ENCODE measurements at regions not wholly inside any gene's neighbourhood (a gene's known extent, or its start where the extent isn't known, plus 50 kb on each side); places are given as distances from the start of the nearest gene placed in this dataset.

GRCh38 chr4:63049726-63050125 is 1359.5 kb downstream of the TECRL start:
- H3K4me3 Mint-ChIP-seq, result no peak overlapping the region
- H3K9me3 Mint-ChIP-seq, result no peaks in the 10 kb centered on the region
- no peaks in the 10 kb centered on the region for H3K27me3 Mint-ChIP-seq (ENCODE audit: low read depth)
- H3K36me3 Mint-ChIP-seq (ENCODE audit: low read depth), result no peaks in the 10 kb centered on the region
- TF ChIP-seq, protein P1, sequence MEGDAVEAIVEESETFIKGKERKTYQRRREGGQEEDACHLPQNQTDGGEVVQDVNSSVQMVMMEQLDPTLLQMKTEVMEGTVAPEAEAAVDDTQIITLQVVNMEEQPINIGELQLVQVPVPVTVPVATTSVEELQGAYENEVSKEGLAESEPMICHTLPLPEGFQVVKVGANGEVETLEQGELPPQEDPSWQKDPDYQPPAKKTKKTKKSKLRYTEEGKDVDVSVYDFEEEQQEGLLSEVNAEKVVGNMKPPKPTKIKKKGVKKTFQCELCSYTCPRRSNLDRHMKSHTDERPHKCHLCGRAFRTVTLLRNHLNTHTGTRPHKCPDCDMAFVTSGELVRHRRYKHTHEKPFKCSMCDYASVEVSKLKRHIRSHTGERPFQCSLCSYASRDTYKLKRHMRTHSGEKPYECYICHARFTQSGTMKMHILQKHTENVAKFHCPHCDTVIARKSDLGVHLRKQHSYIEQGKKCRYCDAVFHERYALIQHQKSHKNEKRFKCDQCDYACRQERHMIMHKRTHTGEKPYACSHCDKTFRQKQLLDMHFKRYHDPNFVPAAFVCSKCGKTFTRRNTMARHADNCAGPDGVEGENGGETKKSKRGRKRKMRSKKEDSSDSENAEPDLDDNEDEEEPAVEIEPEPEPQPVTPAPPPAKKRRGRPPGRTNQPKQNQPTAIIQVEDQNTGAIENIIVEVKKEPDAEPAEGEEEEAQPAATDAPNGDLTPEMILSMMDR (conservative IDR thresholded peaks at IDR 0.05), result no peak
- no peak overlapping the region for H3K27ac Mint-ChIP-seq (ENCODE audit: unreplicated experiment)
- H3K4me1 Mint-ChIP-seq, result no peaks in the 10 kb centered on the region
- DNase-seq (ENCODE audit: low read depth, low spot score), result no peak

GRCh38 chr4:63049278-63049677 is 1360.0 kb downstream of the TECRL start:
- no peaks in the 10 kb centered on the region for H3K9me3 Mint-ChIP-seq
- H3K36me3 Mint-ChIP-seq (ENCODE audit: low read depth), result no peaks in the 10 kb centered on the region
- TF ChIP-seq, protein P1 (conservative IDR thresholded peaks at IDR 0.05), result no peak
- no peak for DNase-seq (ENCODE audit: low read depth, low spot score)
- no peaks in the 10 kb centered on the region for H3K4me1 Mint-ChIP-seq
- no peaks in the 10 kb centered on the region for H3K27me3 Mint-ChIP-seq (ENCODE audit: low read depth)
- no peak overlapping the region for H3K4me3 Mint-ChIP-seq
- no peak overlapping the region for H3K27ac Mint-ChIP-seq (ENCODE audit: unreplicated experiment)

DNA sequence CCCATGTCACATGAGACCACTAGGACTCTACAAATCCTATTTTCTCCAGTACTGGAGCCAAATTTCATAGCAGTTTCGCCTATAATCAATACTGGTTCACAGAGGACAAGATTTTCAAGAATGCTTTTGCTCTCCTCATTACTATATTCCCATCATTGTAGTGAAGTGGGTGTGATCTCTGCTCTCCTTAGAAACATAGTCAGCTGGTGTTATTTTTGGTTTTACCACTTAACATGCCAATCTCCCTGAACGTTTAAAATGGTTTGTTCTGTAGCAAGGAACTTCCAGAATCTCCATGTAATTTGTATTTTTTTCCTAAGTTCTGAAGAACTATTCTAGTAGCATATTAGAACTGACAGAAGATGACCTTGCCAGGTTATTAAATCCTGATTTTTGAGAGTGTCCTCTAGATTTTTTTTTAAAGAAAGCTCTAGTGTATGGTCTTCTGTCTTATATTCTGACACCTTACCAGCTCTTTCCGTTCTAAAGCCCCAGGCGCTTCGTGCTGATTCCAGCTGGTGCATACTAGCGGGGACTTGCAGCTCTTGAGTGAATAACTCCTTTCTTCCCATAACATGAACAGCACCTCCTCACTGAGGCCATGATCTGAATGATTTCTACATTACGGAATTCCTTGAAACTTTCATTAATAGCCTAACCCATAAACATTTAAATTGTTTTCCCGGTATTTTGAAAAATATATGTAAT is 1372.9 kb downstream of the TECRL start:
- Mint-ChIP-seq H3K4me1 (peaks cover 13% of the 10 kb centered on the region), H3K9me3 (no peaks in the 10 kb centered on the region), H3K36me3 (ENCODE audit: low read depth) (no peaks in the 10 kb centered on the region), H3K4me3 (peak overlapping the region; percentile 0), H3K27me3 (ENCODE audit: low read depth) (no peaks in the 10 kb centered on the region), H3K27ac (ENCODE audit: unreplicated experiment) (no peak overlapping the region)
- DNase-seq (ENCODE audit: low read depth, low spot score), result peak; percentile 26
- TF ChIP-seq, protein P1 (conservative IDR thresholded peaks at IDR 0.05), result no peak

- TF ChIP-seq, protein P1 (conservative IDR thresholded peaks at IDR 0.05), result no peak
- no peaks in the 10 kb centered on the region for H3K9me3 Mint-ChIP-seq
- no peak overlapping the region for H3K27ac Mint-ChIP-seq (ENCODE audit: unreplicated experiment)
- no peaks in the 10 kb centered on the region for H3K27me3 Mint-ChIP-seq (ENCODE audit: low read depth)
- no peak overlapping the region for H3K4me3 Mint-ChIP-seq
- no peaks in the 10 kb centered on the region for H3K36me3 Mint-ChIP-seq (ENCODE audit: low read depth)
- DNase-seq (ENCODE audit: low read depth, low spot score), result no peak
- H3K4me1 Mint-ChIP-seq, result no peaks in the 10 kb centered on the region
These were observed 1379.9 kb downstream of the TECRL start for GRCh38 chr4:63029380-63029779.

- Mint-ChIP-seq H3K4me1 (peaks cover 9% of the 10 kb centered on the region), H3K9me3 (peaks cover 4% of the 10 kb centered on the region), H3K36me3 (ENCODE audit: low read depth) (peaks cover 2% of the 10 kb centered on the region), H3K27me3 (ENCODE audit: low read depth) (no peaks in the 10 kb centered on the region), H3K27ac (ENCODE audit: unreplicated experiment) (no peak overlapping the region), H3K4me3 (no peak overlapping the region)
- TF ChIP-seq, protein P1 (conservative IDR thresholded peaks at IDR 0.05), result no peak
- no peak for DNase-seq (ENCODE audit: low read depth, low spot score)
These were observed 1388.6 kb downstream of the TECRL start for GRCh38 chr4:63020661-63021060.

All from neural crest cell (in vitro differentiated cells).